HS-5 (cell line): ENCODE measurements at regions not wholly inside any gene's neighbourhood (a gene's known extent, or its start where the extent isn't known, plus 50 kb on each side); places are given as distances from the start of the nearest gene placed in this dataset.
"Not testable (repeated sequence)": the region's sequence is repeated elsewhere in the genome, so short reads cannot be mapped to it uniquely, and the experiment has no call there.

Experiments used
- DNase-seq: peaks from one replicate; pipeline ENCODE4 v3.0.0-alpha.2; 2012; ENCODE audit warnings: low read depth

- DNase-seq: not testable (repeated sequence)
These were observed 352.0 kb downstream of the OR4F29 start for GRCh38 chr1:99481-99880.

- not testable (repeated sequence) for DNase-seq
These were observed 352.7 kb downstream of the OR4F29 start for GRCh38 chr1:98811-99210.

- DNase-seq: not testable (repeated sequence)
These were observed 360.2 kb downstream of the OR4F29 start for GRCh38 chr1:91279-91678.

- DNase-seq: not testable (repeated sequence)
These were observed 363.4 kb downstream of the OR4F29 start for GRCh38 chr1:88110-88509.

DNA sequence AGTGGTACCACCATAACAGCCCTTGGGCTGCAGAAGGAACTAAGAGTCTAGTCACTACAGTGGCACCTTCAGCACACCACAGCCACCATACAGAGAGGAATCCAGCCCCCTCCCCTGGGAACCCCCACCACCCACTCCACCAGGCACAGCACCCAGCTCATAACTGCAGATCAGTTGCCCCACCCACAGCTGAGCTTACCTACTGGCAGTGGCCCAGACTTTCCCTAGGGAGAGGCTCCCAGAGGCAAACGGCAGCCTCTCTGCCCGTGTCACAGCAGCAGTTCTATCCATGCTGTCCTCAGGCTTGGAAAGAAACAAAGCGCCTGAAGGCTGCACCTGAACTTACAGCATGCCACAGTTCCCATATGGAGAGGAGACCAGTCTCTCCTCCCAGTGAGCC is 372.3 kb downstream of the OR4F29 start:
- not testable (repeated sequence) for DNase-seq

DNA sequence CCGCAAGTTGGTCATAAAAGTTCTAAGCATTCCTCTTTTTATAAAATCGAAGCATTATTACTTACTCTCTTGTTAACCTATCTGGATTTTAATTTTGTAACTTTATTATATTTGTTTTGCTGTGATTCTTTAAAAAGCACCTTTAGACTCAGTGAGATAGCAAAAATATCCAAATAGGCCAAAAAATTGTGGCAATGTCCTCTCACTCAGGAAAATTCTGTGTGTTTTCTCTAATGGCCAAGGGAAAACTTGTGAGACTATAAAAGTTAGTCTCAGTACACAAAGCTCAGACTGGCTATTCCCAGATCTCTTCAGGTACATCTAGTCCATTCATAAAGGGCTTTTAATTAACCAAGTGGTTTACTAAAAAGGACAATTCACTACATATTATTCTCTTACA is 386.4 kb downstream of the OR4F29 start, which contains the start of gene OR4F5:
OR4F5 (plus strand) TSS at position 301 of the 400 bp plus-strand sequence.
- not testable (repeated sequence) for DNase-seq

DNA sequence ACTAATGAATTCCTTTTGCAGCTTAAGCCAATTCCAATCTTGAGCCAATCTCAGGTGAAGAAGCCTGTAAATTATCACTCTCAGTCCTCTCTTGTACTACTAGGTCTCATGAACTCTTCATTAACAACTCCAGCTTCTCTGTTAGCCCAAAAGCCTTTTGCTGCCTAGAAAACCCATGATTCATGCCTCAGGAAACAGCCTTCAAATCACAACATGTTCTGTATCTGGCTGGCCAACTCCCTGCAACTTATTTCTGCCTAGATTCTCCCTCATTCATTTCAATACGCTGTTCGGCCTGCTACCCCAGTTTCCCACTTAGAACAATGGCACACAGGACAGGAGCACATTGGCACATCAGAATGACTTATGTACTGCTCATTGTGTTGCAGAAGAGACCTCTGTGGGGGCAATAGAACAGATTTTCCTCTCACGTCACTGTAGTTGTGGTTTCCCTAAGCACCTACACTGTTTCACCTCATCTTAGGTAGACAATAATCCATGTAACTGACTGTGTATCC is 395.4 kb downstream of the OR4F29 start:
- not testable (repeated sequence) for DNase-seq

- DNase-seq: not testable (repeated sequence)
These were observed 398.3 kb downstream of the OR4F29 start for GRCh38 chr1:53182-53581.

DNA sequence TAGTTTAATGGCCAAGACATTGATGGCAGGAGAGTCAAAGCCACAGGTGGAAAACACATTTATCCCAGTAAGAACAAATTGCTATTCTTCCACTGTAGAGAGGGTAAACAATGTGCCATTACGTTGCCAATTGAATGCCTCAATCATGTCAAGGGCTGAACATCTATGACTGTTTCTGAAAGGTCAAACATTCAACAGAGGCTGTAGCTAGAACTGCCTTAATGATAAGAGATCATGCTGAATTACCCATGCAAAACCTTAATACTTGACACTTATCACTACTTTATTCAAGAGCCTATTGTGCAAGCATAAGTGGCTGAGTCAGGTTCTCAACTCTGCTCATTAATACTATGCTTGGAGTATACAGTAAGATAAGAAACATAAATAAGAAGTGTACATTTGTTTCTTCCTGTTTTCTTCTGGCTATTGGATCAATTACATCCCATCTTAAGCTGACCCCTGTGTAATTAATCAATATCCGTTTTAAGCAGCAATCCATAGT is 409.5 kb downstream of the OR4F29 start:
- not testable (repeated sequence) for DNase-seq

GRCh38 chr1:41197-41596 is 410.3 kb downstream of the OR4F29 start:
- DNase-seq: not testable (repeated sequence)

DNA sequence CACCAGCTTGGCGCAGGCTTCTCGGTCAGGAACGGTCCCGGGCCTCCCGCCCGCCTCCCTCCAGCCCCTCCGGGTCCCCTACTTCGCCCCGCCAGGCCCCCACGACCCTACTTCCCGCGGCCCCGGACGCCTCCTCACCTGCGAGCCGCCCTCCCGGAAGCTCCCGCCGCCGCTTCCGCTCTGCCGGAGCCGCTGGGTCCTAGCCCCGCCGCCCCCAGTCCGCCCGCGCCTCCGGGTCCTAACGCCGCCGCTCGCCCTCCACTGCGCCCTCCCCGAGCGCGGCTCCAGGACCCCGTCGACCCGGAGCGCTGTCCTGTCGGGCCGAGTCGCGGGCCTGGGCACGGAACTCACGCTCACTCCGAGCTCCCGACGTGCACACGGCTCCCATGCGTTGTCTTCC is 422.3 kb downstream of the OR4F29 start:
- not testable (repeated sequence) for DNase-seq

- DNase-seq: not testable (repeated sequence)
These were observed 434.2 kb downstream of the OR4F29 start for GRCh38 chr1:17298-17697.

GRCh38 chr1:16025-16424 is 435.5 kb downstream of the OR4F29 start:
- DNase-seq: not testable (repeated sequence)

DNA sequence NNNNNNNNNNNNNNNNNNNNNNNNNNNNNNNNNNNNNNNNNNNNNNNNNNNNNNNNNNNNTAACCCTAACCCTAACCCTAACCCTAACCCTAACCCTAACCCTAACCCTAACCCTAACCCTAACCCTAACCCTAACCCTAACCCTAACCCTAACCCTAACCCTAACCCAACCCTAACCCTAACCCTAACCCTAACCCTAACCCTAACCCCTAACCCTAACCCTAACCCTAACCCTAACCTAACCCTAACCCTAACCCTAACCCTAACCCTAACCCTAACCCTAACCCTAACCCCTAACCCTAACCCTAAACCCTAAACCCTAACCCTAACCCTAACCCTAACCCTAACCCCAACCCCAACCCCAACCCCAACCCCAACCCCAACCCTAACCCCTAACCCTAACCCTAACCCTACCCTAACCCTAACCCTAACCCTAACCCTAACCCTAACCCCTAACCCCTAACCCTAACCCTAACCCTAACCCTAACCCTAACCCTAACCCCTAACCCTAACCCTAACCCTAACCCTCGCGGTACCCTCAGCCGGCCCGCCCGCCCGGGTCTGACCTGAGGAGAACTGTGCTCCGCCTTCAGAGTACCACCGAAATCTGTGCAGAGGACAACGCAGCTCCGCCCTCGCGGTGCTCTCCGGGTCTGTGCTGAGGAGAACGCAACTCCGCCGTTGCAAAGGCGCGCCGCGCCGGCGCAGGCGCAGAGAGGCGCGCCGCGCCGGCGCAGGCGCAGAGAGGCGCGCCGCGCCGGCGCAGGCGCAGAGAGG is 441.3 kb downstream of the OR4F29 start:
- DNase-seq: not testable (repeated sequence)
